ENCODE measurements at regions not wholly inside any gene's neighbourhood (a gene's known extent, or its start where the extent isn't known, plus 50 kb on each side); places are given as distances from the start of the nearest gene placed in this dataset.

DNA sequence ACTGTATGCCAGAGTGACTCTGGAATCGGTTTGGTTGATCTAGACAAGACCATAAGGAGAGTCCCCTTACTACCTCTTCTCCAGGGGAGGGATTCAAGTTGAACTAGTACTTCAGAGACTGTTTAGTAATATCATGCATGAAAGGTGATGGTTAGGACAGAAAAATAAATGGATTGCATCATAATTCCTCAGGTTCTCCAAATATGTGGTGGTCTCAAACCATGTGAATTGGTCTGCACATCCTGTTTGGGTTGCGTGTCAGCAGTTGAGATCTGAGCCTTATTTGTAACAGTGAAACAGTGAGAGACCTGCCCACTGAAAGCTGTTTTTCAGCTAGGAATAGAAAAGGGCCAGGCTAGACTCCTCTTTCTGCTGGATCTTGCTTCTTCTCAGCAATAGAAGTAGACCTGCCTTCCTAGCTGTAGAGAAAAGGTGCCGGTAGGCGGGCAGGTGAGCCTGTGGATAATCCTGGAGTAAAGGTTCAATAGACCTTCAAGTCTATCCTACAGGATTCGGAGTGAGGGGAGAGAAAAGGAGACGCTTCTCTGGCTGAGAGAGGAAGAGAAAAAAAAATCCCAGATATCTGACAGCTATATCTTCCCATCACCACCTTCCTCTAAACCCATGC lies 258.5 kb upstream of the E2F7 start:
- H3K27me3 ChIP-seq (replicated peaks; ENCODE audit: control insufficient read depth, insufficient read depth, low read length): no peaks in the 10 kb centered on the region
- no peak for DNase-seq (ENCODE audit: low read depth)
- H3K36me3 ChIP-seq (ENCODE audit: control insufficient read depth, insufficient read depth, low read length, severe bottlenecking): no peaks in the 10 kb centered on the region
- no peaks in the 10 kb centered on the region for H3K9me3 ChIP-seq (ENCODE audit: control insufficient read depth, low read length)
- no peak overlapping the region for H3K4me3 ChIP-seq (ENCODE audit: low read length)
- no peak overlapping the region for H3K9ac ChIP-seq (ENCODE audit: low read length)
- H3K4me1 ChIP-seq (ENCODE audit: control insufficient read depth, insufficient read depth, low read length): peaks cover 5% of the 10 kb centered on the region

GRCh38 chr12:77319166-77319565 lies 253.8 kb upstream of the E2F7 start:
- DNase-seq (ENCODE audit: low read depth): no peak
- Histone ChIP-seq H3K4me3 (ENCODE audit: low read length) (no peak overlapping the region), H3K9me3 (ENCODE audit: control insufficient read depth, low read length) (no peaks in the 10 kb centered on the region), H3K27me3 (replicated peaks; ENCODE audit: control insufficient read depth, insufficient read depth, low read length) (no peaks in the 10 kb centered on the region), H3K36me3 (ENCODE audit: control insufficient read depth, insufficient read depth, low read length, severe bottlenecking) (no peaks in the 10 kb centered on the region), H3K9ac (ENCODE audit: low read length) (no peak overlapping the region), H3K4me1 (ENCODE audit: control insufficient read depth, insufficient read depth, low read length) (no peaks in the 10 kb centered on the region)

DNA sequence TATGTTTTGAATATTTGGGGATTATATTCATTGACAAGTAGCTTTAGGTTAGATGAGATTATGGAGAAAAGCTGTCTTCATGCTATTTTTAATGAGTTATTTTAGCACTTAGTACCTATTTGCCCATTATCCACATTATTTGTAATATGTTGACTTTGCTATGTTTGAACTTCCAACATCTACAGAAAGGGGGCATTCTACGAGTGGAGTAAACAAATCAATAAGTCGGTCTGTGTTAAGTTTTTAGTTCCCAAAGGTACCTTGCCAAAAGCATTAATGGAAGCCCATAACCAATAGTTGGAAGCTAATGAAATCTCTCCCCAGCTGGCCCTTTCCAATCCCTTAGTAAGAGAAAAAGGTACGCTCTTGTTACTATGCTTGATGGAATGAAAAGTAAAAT lies 250.0 kb upstream of the E2F7 start:
- Histone ChIP-seq H3K4me1 (ENCODE audit: control insufficient read depth, insufficient read depth, low read length) (peaks cover 7% of the 10 kb centered on the region), H3K9me3 (ENCODE audit: control insufficient read depth, low read length) (no peaks in the 10 kb centered on the region), H3K9ac (ENCODE audit: low read length) (no peak overlapping the region)

GRCh38 chr12:77314378-77315052 lies 249.1 kb upstream of the E2F7 start:
- no peaks in the 10 kb centered on the region for H3K27me3 ChIP-seq (replicated peaks; ENCODE audit: control insufficient read depth, insufficient read depth, low read length)
- H3K4me3 ChIP-seq (ENCODE audit: low read length): no peak overlapping the region
- H3K4me1 ChIP-seq (ENCODE audit: control insufficient read depth, insufficient read depth, low read length): peaks cover 7% of the 10 kb centered on the region
- no peaks in the 10 kb centered on the region for H3K9me3 ChIP-seq (ENCODE audit: control insufficient read depth, low read length)
- no peak overlapping the region for H3K9ac ChIP-seq (ENCODE audit: low read length)
- no peaks in the 10 kb centered on the region for H3K36me3 ChIP-seq (ENCODE audit: control insufficient read depth, insufficient read depth, low read length, severe bottlenecking)
- DNase-seq (ENCODE audit: low read depth): no peak

More for the DNA sequence above, 250.0 kb upstream of the E2F7 start:
- no peak overlapping the region for H3K4me3 ChIP-seq (ENCODE audit: low read length)
- no peak for DNase-seq (ENCODE audit: low read depth)
- no peaks in the 10 kb centered on the region for H3K36me3 ChIP-seq (ENCODE audit: control insufficient read depth, insufficient read depth, low read length, severe bottlenecking)
- no peaks in the 10 kb centered on the region for H3K27me3 ChIP-seq (replicated peaks; ENCODE audit: control insufficient read depth, insufficient read depth, low read length)

DNA sequence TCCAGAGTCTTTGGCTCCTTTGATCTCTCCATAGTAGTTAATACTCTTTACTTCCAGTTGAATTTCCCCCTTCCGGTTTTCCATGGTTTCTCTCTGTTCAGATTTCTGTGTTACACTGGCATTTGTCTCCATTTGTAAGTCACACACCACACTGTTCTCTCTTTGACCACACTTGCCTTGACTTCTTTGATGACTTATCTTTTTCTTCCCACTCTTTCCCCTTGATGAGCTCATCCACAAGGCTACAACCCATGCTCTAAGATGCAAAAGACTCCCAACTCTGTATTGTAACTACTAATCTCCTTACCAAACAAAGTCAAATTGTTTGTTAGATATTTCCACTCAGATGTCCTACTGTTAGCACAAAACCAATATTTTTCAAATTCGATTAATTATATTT lies 242.7 kb upstream of the E2F7 start:
- Histone ChIP-seq H3K4me1 (ENCODE audit: control insufficient read depth, insufficient read depth, low read length) (peaks cover 2% of the 10 kb centered on the region), H3K9ac (ENCODE audit: low read length) (no peak overlapping the region), H3K36me3 (ENCODE audit: control insufficient read depth, insufficient read depth, low read length, severe bottlenecking) (no peaks in the 10 kb centered on the region), H3K9me3 (ENCODE audit: control insufficient read depth, low read length) (no peaks in the 10 kb centered on the region), H3K4me3 (ENCODE audit: low read length) (no peak overlapping the region), H3K27me3 (replicated peaks; ENCODE audit: control insufficient read depth, insufficient read depth, low read length) (no peaks in the 10 kb centered on the region)
- DNase-seq (ENCODE audit: low read depth): no peak

- H3K36me3 ChIP-seq (ENCODE audit: control insufficient read depth, insufficient read depth, low read length, severe bottlenecking): no peaks in the 10 kb centered on the region
- H3K4me3 ChIP-seq (ENCODE audit: low read length): no peak overlapping the region
- DNase-seq (ENCODE audit: low read depth): no peak
- peaks cover 16% of the 10 kb centered on the region for H3K4me1 ChIP-seq (ENCODE audit: control insufficient read depth, insufficient read depth, low read length)
- H3K9ac ChIP-seq (ENCODE audit: low read length): no peak overlapping the region
- no peaks in the 10 kb centered on the region for H3K27me3 ChIP-seq (replicated peaks; ENCODE audit: control insufficient read depth, insufficient read depth, low read length)
- H3K9me3 ChIP-seq (ENCODE audit: control insufficient read depth, low read length): no peaks in the 10 kb centered on the region
Observed at GRCh38 chr12:77300811-77301210, 235.4 kb upstream of the E2F7 start.

DNA sequence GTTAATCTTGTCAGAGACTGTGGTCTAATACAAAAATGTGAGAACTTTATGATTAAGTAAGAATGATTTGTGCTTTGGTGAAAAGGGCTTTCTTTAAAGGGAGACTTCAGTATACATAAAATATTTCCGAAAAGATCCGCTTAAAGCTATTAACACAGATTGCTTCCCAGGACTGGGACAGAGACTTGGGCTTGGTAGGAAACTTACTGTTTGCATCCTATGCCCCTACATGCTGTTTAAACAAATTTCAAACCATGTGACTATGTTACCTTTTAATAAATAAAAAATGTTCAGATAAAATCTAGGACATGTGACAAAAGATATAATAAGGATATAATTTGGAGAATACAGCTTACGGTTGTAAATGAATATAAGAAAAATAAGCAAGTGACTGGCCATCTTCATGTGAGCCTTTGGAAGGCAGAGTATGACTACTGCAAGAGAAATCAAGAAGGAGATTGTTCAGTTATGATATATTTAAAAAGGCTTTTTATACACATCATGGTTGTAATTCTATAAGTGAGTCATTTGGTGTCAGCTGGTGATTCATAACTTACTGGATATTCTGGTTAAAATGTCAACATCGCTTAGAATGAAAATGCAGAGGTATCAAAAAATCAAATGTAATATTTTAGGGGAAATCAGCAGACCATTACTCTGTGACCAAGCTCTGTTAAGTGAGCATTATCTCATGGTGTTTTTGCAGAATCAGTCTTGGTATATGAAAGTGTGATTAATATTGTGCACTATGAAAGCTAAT lies 234.7 kb upstream of the E2F7 start:
- Histone ChIP-seq H3K36me3 (ENCODE audit: control insufficient read depth, insufficient read depth, low read length, severe bottlenecking) (no peaks in the 10 kb centered on the region), H3K9me3 (ENCODE audit: control insufficient read depth, low read length) (no peaks in the 10 kb centered on the region), H3K4me3 (ENCODE audit: low read length) (no peak overlapping the region), H3K9ac (ENCODE audit: low read length) (peak overlapping the region; percentile 22), H3K27me3 (replicated peaks; ENCODE audit: control insufficient read depth, insufficient read depth, low read length) (no peaks in the 10 kb centered on the region), H3K4me1 (ENCODE audit: control insufficient read depth, insufficient read depth, low read length) (peaks cover 16% of the 10 kb centered on the region)
- peak; percentile 71 for DNase-seq (ENCODE audit: low read depth)

DNA sequence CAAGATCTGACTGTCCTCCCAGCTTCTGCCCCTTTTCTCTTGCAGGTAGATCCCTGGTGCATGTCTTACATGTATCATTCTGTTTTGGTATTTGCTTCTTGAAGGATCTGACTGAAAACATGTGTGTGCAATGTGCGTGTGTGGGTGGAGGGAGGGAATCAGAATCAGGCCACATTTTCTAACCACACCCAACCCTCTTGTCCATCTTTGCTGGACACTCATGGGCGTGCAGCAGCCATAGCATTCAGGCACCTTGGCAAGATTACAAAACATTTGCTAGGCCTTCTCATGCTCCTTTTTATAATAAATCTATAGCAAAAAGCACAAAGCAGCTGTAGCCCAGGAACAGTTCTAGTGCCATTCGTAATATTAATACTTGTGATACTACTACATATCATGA lies 233.6 kb upstream of the E2F7 start:
- peak; percentile 14 for DNase-seq (ENCODE audit: low read depth)
- Histone ChIP-seq H3K9me3 (ENCODE audit: control insufficient read depth, low read length) (no peaks in the 10 kb centered on the region), H3K27me3 (replicated peaks; ENCODE audit: control insufficient read depth, insufficient read depth, low read length) (no peaks in the 10 kb centered on the region), H3K4me1 (ENCODE audit: control insufficient read depth, insufficient read depth, low read length) (peaks cover 16% of the 10 kb centered on the region), H3K9ac (ENCODE audit: low read length) (no peak overlapping the region), H3K4me3 (ENCODE audit: low read length) (no peak overlapping the region), H3K36me3 (ENCODE audit: control insufficient read depth, insufficient read depth, low read length, severe bottlenecking) (no peaks in the 10 kb centered on the region)

DNA sequence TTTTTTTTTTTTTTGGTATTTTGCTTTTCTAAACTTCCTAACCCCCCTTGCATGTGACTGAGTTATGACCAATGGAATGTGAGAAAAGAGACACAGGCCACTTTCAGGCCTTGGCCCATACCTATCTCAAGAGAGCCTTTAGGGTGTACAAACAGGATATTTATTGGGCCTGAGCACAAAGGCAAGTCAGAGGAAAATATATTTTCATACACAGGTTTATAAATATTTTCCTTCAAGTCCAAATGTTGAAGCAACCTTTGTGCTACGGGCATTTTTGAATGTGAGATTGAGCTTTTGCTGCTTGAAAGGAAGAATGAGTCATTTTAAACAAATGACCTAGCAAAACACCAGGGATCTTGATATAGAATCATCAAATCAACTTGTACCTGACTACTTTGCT lies 228.6 kb upstream of the E2F7 start:
- no peak overlapping the region for H3K4me3 ChIP-seq (ENCODE audit: low read length)

DNA sequence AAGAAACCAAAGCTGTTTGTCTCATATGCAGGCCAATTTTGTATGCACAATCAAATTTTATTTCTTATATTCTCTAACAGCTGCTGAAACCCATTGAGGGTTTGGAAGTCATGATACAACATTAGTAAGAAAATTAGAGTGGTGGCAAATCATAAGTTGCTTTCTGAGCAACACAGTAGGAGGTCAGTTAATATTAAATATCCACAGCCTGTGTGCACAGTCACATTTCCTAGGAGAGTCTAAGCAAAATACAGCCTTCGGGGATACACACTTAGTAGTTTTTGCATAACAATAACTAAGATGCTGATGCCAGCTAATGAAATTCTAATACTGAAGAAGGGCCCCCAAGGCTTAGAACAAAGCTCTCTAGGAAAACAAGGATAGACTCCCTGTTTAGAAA lies 209.6 kb upstream of the E2F7 start:
- Histone ChIP-seq H3K27me3 (replicated peaks; ENCODE audit: control insufficient read depth, insufficient read depth, low read length) (no peaks in the 10 kb centered on the region), H3K4me1 (ENCODE audit: control insufficient read depth, insufficient read depth, low read length) (no peaks in the 10 kb centered on the region), H3K9me3 (ENCODE audit: control insufficient read depth, low read length) (no peaks in the 10 kb centered on the region), H3K4me3 (ENCODE audit: low read length) (no peak overlapping the region), H3K9ac (ENCODE audit: low read length) (no peak overlapping the region), H3K36me3 (ENCODE audit: control insufficient read depth, insufficient read depth, low read length, severe bottlenecking) (no peaks in the 10 kb centered on the region)
- DNase-seq (ENCODE audit: low read depth): no peak

More for the DNA sequence above, 228.6 kb upstream of the E2F7 start:
- Histone ChIP-seq H3K9me3 (ENCODE audit: control insufficient read depth, low read length) (no peaks in the 10 kb centered on the region), H3K4me1 (ENCODE audit: control insufficient read depth, insufficient read depth, low read length) (no peaks in the 10 kb centered on the region), H3K27me3 (replicated peaks; ENCODE audit: control insufficient read depth, insufficient read depth, low read length) (no peaks in the 10 kb centered on the region), H3K9ac (ENCODE audit: low read length) (no peak overlapping the region), H3K36me3 (ENCODE audit: control insufficient read depth, insufficient read depth, low read length, severe bottlenecking) (no peaks in the 10 kb centered on the region)
- DNase-seq (ENCODE audit: low read depth): peak; percentile 22

- no peaks in the 10 kb centered on the region for H3K9me3 ChIP-seq (ENCODE audit: control insufficient read depth, low read length)
- H3K36me3 ChIP-seq (ENCODE audit: control insufficient read depth, insufficient read depth, low read length, severe bottlenecking): no peaks in the 10 kb centered on the region
- H3K4me3 ChIP-seq (ENCODE audit: low read length): no peak overlapping the region
- DNase-seq (ENCODE audit: low read depth): no peak
- H3K27me3 ChIP-seq (replicated peaks; ENCODE audit: control insufficient read depth, insufficient read depth, low read length): no peaks in the 10 kb centered on the region
- H3K9ac ChIP-seq (ENCODE audit: low read length): no peak overlapping the region
- H3K4me1 ChIP-seq (ENCODE audit: control insufficient read depth, insufficient read depth, low read length): no peaks in the 10 kb centered on the region
Observed at GRCh38 chr12:77273898-77274297, 208.5 kb upstream of the E2F7 start.
